Mesodermal cell (in vitro differentiated cells): ENCODE measurements at regions not wholly inside any gene's neighbourhood (a gene's known extent, or its start where the extent isn't known, plus 50 kb on each side); places are given as distances from the start of the nearest gene placed in this dataset.

Experiments used
- H3K27ac ChIP-seq: 2 replicates; pipeline ENCODE4 v1.7.0; 2013; ENCODE audit warnings: mild to moderate bottlenecking, low read depth, low read length, moderate library complexity; ENCODE audit not compliant: severe bottlenecking
- H3K36me3 ChIP-seq: 2 replicates; pipeline ENCODE4 v1.7.1; 2013; ENCODE audit warnings: mild to moderate bottlenecking, low read length, moderate library complexity; ENCODE audit not compliant: control insufficient read depth, insufficient read depth
- H3K4me1 ChIP-seq: one replicate; pipeline ENCODE4 v1.7.1; 2013; ENCODE audit warnings: mild to moderate bottlenecking, low read length; ENCODE audit not compliant: insufficient read depth, control insufficient read depth, poor library complexity, severe bottlenecking
- H3K4me3 ChIP-seq: 2 replicates; pipeline ENCODE4 v1.7.0; 2013; ENCODE audit warnings: low read length, control low read depth, mild to moderate bottlenecking; ENCODE audit not compliant: insufficient read depth, poor library complexity, severe bottlenecking; ENCODE audit errors: extremely low read depth
- H3K9me3 ChIP-seq: 2 replicates; pipeline ENCODE4 v1.7.1; 2013; ENCODE audit warnings: mild to moderate bottlenecking, low read length, moderate library complexity; ENCODE audit not compliant: control insufficient read depth
- WGBS, 2 experiments: methylation state at CpG; one replicate each; pipeline ENCODE4 v1.1.5; 2013; ENCODE audit warnings: missing lambda C conversion rate in 2 of 2; ENCODE audit not compliant: insufficient coverage in 2 of 2; 5-methylcytosine and 5-hydroxymethylcytosine counted together

GRCh38 chr13:95368998-95369397 is 67.7 kb upstream of the ABCC4 start:
- no peak overlapping the region for H3K4me3 ChIP-seq
- H3K36me3 ChIP-seq = no peaks in the 10 kb centered on the region
- 90 to 100% methylated on average over 2 to 3 of the region's 4 CpGs for WGBS, 2 experiments

GRCh38 chr13:95375706-95376105 is 74.5 kb upstream of the ABCC4 start:
- Histone ChIP-seq H3K9me3 (no peaks in the 10 kb centered on the region), H3K27ac (no peak overlapping the region), H3K4me1 (no peaks in the 10 kb centered on the region), H3K4me3 (no peak overlapping the region), H3K36me3 (no peaks in the 10 kb centered on the region)
- WGBS, 2 experiments = no CpG with 5 or more reads among the region's 1 CpG

More at GRCh38 chr13:95368998-95369397, 67.7 kb upstream of the ABCC4 start:
- no peaks in the 10 kb centered on the region for H3K9me3 ChIP-seq
- no peak overlapping the region for H3K27ac ChIP-seq
- H3K4me1 ChIP-seq = no peaks in the 10 kb centered on the region

DNA sequence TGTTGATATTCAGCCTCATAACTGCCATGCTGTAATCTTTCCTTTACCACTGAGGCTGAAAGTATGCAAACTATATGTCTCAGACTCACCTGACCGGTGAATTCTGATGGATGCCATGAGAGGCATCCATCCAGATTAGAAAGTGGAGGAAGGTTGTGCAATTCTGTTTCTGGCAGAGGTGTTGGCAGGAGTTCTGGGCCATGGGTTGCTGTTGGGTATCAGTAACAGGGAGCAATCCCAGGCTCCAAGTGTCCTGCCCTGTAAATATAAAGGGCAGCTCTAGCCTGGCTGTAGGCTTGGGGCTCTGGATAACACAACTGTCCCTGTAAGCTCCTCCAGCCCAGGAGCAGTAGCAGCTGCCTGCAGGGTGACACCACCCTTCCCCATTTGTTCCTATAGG is 77.4 kb upstream of the ABCC4 start:
- Histone ChIP-seq H3K27ac (no peak overlapping the region), H3K36me3 (no peaks in the 10 kb centered on the region), H3K4me3 (no peak overlapping the region), H3K9me3 (no peaks in the 10 kb centered on the region), H3K4me1 (no peaks in the 10 kb centered on the region)
- 100% methylated on average over 1 of the region's 1 CpG; no CpG with 5 or more reads in 1 of the 2 experiments for WGBS, 2 experiments

DNA sequence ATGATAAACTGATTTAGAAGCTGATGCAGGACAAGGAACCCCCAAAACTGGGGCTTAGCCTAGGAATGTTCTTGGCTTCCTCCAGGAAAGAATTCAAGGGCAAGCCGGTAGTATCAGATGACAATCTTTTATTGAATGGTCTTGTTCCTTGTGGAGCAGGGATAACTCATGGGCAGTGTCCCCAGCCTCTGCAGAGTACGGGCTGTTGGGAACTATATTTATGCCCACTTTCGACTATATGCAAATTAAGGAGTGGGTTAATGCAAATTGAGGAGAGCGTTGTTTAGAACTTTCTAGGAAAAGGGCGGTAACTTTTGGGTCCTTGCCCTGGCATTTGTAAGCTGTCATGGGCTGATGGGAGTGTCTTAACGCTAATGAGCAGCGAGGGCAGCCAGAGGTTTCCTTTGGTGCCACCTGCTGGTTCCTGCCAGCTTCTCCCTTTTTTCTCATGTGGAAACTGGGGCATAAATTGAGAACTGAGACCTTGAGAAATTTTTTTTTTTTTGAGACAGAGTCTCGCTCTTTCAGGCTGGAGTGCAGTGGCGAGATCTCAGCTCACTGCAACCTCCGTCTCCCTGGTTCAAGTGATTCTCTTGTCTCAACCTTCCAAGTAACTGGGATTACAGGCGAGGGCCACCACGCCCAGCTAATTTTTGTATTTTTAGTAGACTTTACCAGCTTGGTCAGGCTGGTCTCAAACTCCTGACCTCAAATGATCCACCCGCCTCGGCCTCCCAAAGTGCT is 79.4 kb upstream of the ABCC4 start:
- Histone ChIP-seq H3K9me3 (no peaks in the 10 kb centered on the region), H3K4me3 (no peak overlapping the region), H3K27ac (no peak overlapping the region), H3K36me3 (no peaks in the 10 kb centered on the region), H3K4me1 (no peaks in the 10 kb centered on the region)
- WGBS, 2 experiments = 37 to 40% methylated on average over 7 to 10 of the region's 14 CpGs

GRCh38 chr13:95381212-95381527 is 79.9 kb upstream of the ABCC4 start:
- no peaks in the 10 kb centered on the region for H3K4me1 ChIP-seq
- no peaks in the 10 kb centered on the region for H3K36me3 ChIP-seq
- 79 to 100% methylated on average over 2 to 3 of the region's 5 CpGs for WGBS, 2 experiments
- H3K27ac ChIP-seq = no peak overlapping the region
- no peak overlapping the region for H3K4me3 ChIP-seq
- H3K9me3 ChIP-seq = no peaks in the 10 kb centered on the region

DNA sequence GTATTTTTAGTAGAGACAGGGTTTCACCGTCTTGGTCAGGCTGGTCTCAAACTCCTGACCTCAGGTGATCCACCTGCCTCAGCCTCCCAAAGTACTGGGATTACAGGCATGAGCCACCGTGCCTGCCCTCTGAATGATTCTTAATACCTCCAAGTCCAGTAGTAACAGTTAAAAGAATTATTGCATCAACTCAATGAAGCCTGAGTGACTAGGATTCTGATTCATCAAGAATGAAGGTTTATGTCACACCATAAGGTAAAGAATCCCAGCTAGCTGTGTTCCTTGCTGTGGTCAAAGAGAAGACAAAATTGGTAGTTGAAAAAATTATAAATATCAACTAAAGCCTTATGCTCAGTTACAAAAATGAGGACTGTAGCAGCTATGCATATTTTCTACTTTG is 81.2 kb upstream of the ABCC4 start:
- H3K27ac ChIP-seq = no peak overlapping the region
- no peaks in the 10 kb centered on the region for H3K4me1 ChIP-seq
- no peaks in the 10 kb centered on the region for H3K9me3 ChIP-seq
- no peak overlapping the region for H3K4me3 ChIP-seq
- H3K36me3 ChIP-seq = no peaks in the 10 kb centered on the region
- WGBS, 2 experiments = 80% methylated on average over 1 of the region's 2 CpGs; no CpG with 5 or more reads in 1 of the 2 experiments

- H3K4me1 ChIP-seq = no peaks in the 10 kb centered on the region
- no peaks in the 10 kb centered on the region for H3K9me3 ChIP-seq
- H3K4me3 ChIP-seq = no peak overlapping the region
- 62% methylated on average over 3 of the region's 4 CpGs; no CpG with 5 or more reads in 1 of the 2 experiments for WGBS, 2 experiments
- no peak overlapping the region for H3K27ac ChIP-seq
- H3K36me3 ChIP-seq = no peaks in the 10 kb centered on the region
These were observed 81.7 kb upstream of the ABCC4 start for GRCh38 chr13:95382916-95383315.

- WGBS, 2 experiments = 100% methylated on average over 1 of the region's 1 CpG; no CpG with 5 or more reads in 1 of the 2 experiments
- no peaks in the 10 kb centered on the region for H3K9me3 ChIP-seq
- H3K4me3 ChIP-seq = no peak overlapping the region
- H3K27ac ChIP-seq = no peak overlapping the region
- no peaks in the 10 kb centered on the region for H3K36me3 ChIP-seq
- no peaks in the 10 kb centered on the region for H3K4me1 ChIP-seq
These were observed 84.1 kb upstream of the ABCC4 start for GRCh38 chr13:95385373-95385772.

DNA sequence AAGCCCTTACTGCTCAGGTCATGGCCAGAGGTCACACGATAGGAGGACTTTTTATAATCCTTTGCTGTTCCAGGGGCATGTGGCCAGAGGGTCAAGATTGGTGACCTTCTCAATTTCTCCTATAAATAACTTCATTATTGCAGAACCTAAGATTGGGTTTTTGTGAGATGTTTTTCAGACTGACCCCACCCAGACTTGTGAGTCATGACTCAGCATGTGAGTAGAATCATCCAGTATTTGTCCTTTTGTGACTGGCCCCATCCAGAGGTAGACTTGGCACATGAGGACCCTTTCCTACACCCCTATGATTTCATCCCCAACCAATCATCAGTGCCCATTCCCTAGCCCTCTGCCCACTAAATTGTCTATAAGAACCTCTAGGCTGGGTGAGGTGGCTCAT is 84.5 kb upstream of the ABCC4 start:
- Histone ChIP-seq H3K4me1 (no peaks in the 10 kb centered on the region), H3K4me3 (no peak overlapping the region), H3K27ac (no peak overlapping the region), H3K9me3 (no peaks in the 10 kb centered on the region), H3K36me3 (no peaks in the 10 kb centered on the region)
- WGBS, 2 experiments = 100% methylated on average over 1 of the region's 1 CpG; no CpG with 5 or more reads in 1 of the 2 experiments

DNA sequence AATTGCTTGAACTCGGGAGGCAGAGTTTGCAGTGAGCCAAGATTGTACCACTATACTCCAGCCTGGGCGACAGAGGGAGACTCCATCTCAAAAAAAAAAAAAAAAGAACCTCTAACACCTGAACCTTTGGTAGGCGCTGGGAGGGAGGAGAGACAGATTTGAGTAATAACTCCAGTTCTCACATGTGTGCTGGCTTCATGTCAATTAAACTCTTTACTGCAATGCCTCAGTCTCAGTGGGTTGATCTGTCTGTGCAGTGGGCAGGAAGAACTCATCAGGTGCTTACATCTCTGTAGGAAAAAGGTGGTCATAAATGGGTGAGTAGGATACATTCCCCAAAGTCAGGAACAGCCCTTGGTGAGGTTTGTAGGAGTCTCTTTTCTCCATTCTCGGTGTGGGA is 85.1 kb upstream of the ABCC4 start:
- Histone ChIP-seq H3K36me3 (no peaks in the 10 kb centered on the region), H3K27ac (no peak overlapping the region), H3K4me3 (no peak overlapping the region), H3K4me1 (no peaks in the 10 kb centered on the region), H3K9me3 (no peaks in the 10 kb centered on the region)
- WGBS, 2 experiments = 89 to 90% methylated on average over 3 of the region's 4 CpGs

- H3K36me3 ChIP-seq = no peaks in the 10 kb centered on the region
- 75 to 79% methylated on average over 4 of the region's 4 CpGs for WGBS, 2 experiments
- no peak overlapping the region for H3K27ac ChIP-seq
- no peak overlapping the region for H3K4me3 ChIP-seq
- H3K9me3 ChIP-seq = no peaks in the 10 kb centered on the region
- no peaks in the 10 kb centered on the region for H3K4me1 ChIP-seq
These were observed 86.5 kb upstream of the ABCC4 start for GRCh38 chr13:95387733-95388207.
